ENCODE measurements at regions not wholly inside any gene's neighbourhood (a gene's known extent, or its start where the extent isn't known, plus 50 kb on each side); places are given as distances from the start of the nearest gene placed in this dataset.

DNA sequence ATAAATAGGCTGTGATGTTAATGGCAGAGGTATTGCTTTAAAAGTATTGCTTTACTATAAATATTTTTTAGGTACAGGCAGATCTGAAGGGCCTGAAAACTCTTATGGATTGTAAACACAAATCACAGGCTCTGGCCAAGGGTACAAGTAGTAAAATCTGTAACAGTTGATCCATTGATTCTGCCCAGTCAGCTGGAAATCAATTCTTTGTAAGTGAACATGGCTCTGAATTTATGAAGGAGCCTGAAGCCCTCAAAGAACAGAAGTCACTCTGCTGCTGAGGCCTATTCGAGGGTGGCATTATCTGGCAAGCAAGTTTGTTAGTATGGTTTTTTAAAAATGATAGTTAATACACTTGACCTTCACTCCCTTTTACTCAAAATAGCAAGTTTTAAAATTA lies 834.0 kb upstream of the TMPRSS15 start:
- no peak for TF ChIP-seq POLR2A (IDR thresholded peaks at IDR 0.05)
- TF ChIP-seq, protein P1, sequence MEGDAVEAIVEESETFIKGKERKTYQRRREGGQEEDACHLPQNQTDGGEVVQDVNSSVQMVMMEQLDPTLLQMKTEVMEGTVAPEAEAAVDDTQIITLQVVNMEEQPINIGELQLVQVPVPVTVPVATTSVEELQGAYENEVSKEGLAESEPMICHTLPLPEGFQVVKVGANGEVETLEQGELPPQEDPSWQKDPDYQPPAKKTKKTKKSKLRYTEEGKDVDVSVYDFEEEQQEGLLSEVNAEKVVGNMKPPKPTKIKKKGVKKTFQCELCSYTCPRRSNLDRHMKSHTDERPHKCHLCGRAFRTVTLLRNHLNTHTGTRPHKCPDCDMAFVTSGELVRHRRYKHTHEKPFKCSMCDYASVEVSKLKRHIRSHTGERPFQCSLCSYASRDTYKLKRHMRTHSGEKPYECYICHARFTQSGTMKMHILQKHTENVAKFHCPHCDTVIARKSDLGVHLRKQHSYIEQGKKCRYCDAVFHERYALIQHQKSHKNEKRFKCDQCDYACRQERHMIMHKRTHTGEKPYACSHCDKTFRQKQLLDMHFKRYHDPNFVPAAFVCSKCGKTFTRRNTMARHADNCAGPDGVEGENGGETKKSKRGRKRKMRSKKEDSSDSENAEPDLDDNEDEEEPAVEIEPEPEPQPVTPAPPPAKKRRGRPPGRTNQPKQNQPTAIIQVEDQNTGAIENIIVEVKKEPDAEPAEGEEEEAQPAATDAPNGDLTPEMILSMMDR (IDR thresholded peaks at IDR 0.05): no peak
- no peak for TF ChIP-seq POLR2AphosphoS5 (IDR thresholded peaks at IDR 0.05)

Measured in gastroesophageal sphincter (tissue), 3 donors.